NCI-H446 (cell line): ENCODE measurements at regions not wholly inside any gene's neighbourhood (a gene's known extent, or its start where the extent isn't known, plus 50 kb on each side); places are given as distances from the start of the nearest gene placed in this dataset.
"Not testable (repeated sequence)": the region's sequence is repeated elsewhere in the genome, so short reads cannot be mapped to it uniquely, and the experiment has no call there.

ENCODE experiments used
- DNase-seq, 2 experiments: peaks; one replicate each; lab custom pipeline; 2025; lab: John Stamatoyannopoulos, UW

GRCh38 chr11:21625982-21626381, 566.9 kb upstream of the ANO5 start:
- DNase-seq = peak in 1 of 2 experiments; percentile 19

GRCh38 chr11:21628641-21629040, 564.2 kb upstream of the ANO5 start:
- DNase-seq = no peak

- DNase-seq = no peak
Measured at GRCh38 chr11:21630934-21631478, 561.9 kb upstream of the ANO5 start.

GRCh38 chr11:21631991-21632390, 560.9 kb upstream of the ANO5 start:
- DNase-seq = peak; percentile 63 to 86

GRCh38 chr11:21634491-21634890, 558.4 kb upstream of the ANO5 start:
- no peak for DNase-seq

GRCh38 chr11:21634956-21635355, 557.9 kb upstream of the ANO5 start:
- DNase-seq = no peak

GRCh38 chr11:21635394-21636145, 557.3 kb upstream of the ANO5 start:
- no peak for DNase-seq

GRCh38 chr11:21636561-21636960, 556.3 kb upstream of the ANO5 start:
- DNase-seq = no peak

GRCh38 chr11:21640491-21640890, 552.4 kb upstream of the ANO5 start:
- DNase-seq = no peak

GRCh38 chr11:21641869-21642268, 551.0 kb upstream of the ANO5 start:
- DNase-seq = no peak

- no peak for DNase-seq
Measured at GRCh38 chr11:21646351-21646750, 546.5 kb upstream of the ANO5 start.

- DNase-seq = no peak
Measured at GRCh38 chr11:21650961-21651360, 541.9 kb upstream of the ANO5 start.

GRCh38 chr11:21653951-21654421, 538.9 kb upstream of the ANO5 start:
- DNase-seq = peak in 1 of 2 experiments; percentile 59

- no peak for DNase-seq
Measured at GRCh38 chr11:21656065-21656464, 536.8 kb upstream of the ANO5 start.

- no peak for DNase-seq
Measured at GRCh38 chr11:21658654-21659193, 534.2 kb upstream of the ANO5 start.

GRCh38 chr11:21659377-21659776, 533.5 kb upstream of the ANO5 start:
- DNase-seq = not testable (repeated sequence)

GRCh38 chr11:21659961-21660360, 532.9 kb upstream of the ANO5 start:
- DNase-seq = no peak

GRCh38 chr11:21675049-21675616, 517.8 kb upstream of the ANO5 start:
- peak in 1 of 2 experiments; percentile 29 for DNase-seq

- no peak for DNase-seq
Measured at GRCh38 chr11:21687643-21688042, 505.2 kb upstream of the ANO5 start.

GRCh38 chr11:21704539-21704938, 488.3 kb upstream of the ANO5 start:
- no peak for DNase-seq

- DNase-seq = no peak
Measured at GRCh38 chr11:21707116-21707739, 485.7 kb upstream of the ANO5 start.

GRCh38 chr11:21710809-21711208, 482.1 kb upstream of the ANO5 start:
- DNase-seq = peak; percentile 89 to 92

- no peak for DNase-seq
Measured at GRCh38 chr11:21711341-21711740, 481.5 kb upstream of the ANO5 start.
